ENCODE measurements at regions not wholly inside any gene's neighbourhood (a gene's known extent, or its start where the extent isn't known, plus 50 kb on each side); places are given as distances from the start of the nearest gene placed in this dataset.

DNA sequence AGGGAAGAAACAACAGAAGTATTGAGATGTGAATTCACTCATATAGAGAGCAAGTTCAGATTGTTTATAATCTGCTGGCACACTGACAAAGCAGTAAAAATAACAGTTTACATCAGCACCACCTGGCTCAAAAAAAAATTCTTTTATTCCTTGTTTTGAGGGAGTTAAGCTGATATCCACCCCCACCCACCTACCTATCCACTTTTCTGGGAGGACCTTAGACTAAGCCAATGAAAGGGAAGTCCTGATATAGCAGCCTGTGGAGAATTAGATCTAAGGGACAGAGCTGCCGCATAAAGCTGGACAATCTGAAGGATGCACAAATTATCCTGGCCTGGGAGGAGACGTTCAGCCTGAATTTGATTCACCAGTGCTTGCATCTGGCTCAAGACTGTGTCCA lies 264.5 kb downstream of the RCHY1 start:
- Histone ChIP-seq H3K27me3 (ENCODE audit: control insufficient read depth, insufficient read depth, low read length) (no peaks in the 10 kb centered on the region), H3K36me3 (ENCODE audit: control insufficient read depth, insufficient read depth, low read length) (no peaks in the 10 kb centered on the region), H3K4me3 (ENCODE audit: low read depth, low read length) (no peak overlapping the region), H3K9me3 (ENCODE audit: control insufficient read depth in 2 of 2, low read length in 2 of 2) (no peaks in the 10 kb centered on the region), H3K27ac (ENCODE audit: insufficient read depth, low read length, poor library complexity, severe bottlenecking) (no peak overlapping the region), H3K4me1 (ENCODE audit: control insufficient read depth, insufficient read depth, low read length, poor library complexity, severe bottlenecking) (no peaks in the 10 kb centered on the region)
- H3K27me3 Mint-ChIP-seq = no peaks in the 10 kb centered on the region
- no peaks in the 10 kb centered on the region for H3K9me3 Mint-ChIP-seq
- DNase-seq = no peak
- H3K36me3 Mint-ChIP-seq = no peaks in the 10 kb centered on the region
- no peak for ATAC-seq (ENCODE audit: low read depth in 2 of 2)
- no peak overlapping the region for H3K27ac Mint-ChIP-seq
- no peaks in the 10 kb centered on the region for H3K4me1 Mint-ChIP-seq
- H3K4me3 Mint-ChIP-seq = no peak overlapping the region

DNA sequence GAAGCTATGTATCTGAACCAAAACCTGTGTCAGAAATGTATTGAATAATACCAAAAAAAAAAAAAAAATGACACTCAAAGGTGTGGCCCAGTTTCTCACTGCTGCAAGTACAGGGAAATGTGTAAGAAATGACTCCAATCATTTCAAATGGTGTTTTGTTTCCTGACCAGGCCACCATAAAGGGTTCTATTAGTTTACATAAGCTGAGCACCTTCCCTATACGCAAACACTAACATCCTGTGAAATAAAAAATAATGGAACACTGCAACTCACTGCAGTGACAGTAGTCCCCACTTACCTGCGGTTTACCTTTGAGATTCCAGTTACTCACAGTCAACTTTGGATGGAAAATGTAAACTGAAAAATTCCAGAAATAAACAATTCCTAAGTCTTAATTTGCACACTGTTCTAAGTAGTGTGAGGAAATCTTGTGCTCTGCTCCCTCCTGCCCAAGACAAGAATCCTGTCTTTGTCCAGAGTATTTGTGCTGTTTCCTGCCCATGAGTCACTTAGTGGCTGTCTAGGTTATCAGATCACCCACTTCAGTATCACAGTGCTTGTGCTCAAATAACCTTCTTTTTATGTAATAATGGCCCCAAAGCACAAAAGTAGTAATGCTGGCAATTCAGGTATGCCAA lies 265.3 kb downstream of the RCHY1 start:
- Histone ChIP-seq H3K27me3 (ENCODE audit: control insufficient read depth, insufficient read depth, low read length) (no peaks in the 10 kb centered on the region), H3K4me1 (ENCODE audit: control insufficient read depth, insufficient read depth, low read length, poor library complexity, severe bottlenecking) (no peaks in the 10 kb centered on the region), H3K4me3 (ENCODE audit: low read depth, low read length) (no peak overlapping the region), H3K9me3 (ENCODE audit: control insufficient read depth in 2 of 2, low read length in 2 of 2) (no peaks in the 10 kb centered on the region), H3K36me3 (ENCODE audit: control insufficient read depth, insufficient read depth, low read length) (no peaks in the 10 kb centered on the region), H3K27ac (ENCODE audit: insufficient read depth, low read length, poor library complexity, severe bottlenecking) (no peak overlapping the region)
- DNase-seq = no peak
- no peaks in the 10 kb centered on the region for H3K27me3 Mint-ChIP-seq
- no peaks in the 10 kb centered on the region for H3K4me1 Mint-ChIP-seq
- ATAC-seq (ENCODE audit: low read depth in 2 of 2) = no peak
- no peaks in the 10 kb centered on the region for H3K36me3 Mint-ChIP-seq
- H3K9me3 Mint-ChIP-seq = no peaks in the 10 kb centered on the region
- no peak overlapping the region for H3K27ac Mint-ChIP-seq
- no peak overlapping the region for H3K4me3 Mint-ChIP-seq

DNA sequence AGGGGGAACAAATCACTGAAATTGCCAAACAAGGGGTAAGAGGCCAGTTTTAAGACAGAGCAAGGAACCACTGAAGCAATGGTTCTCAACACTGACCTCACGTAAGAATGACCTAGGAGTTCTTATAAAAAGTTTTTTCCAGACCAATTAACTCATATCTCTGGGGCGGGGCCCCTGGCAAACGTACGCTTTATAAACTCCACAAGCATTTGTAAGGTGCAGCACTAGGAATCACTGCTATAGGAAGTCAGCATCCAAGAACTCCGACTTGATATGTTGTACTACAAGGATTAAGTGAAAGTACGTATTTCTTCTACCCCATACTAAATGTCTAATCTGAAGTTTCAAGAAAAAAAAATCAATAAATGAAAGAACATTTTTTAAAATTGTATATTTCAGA lies 269.9 kb downstream of the RCHY1 start:
- Histone ChIP-seq H3K4me3 (ENCODE audit: low read depth, low read length) (no peak overlapping the region), H3K4me1 (ENCODE audit: control insufficient read depth, insufficient read depth, low read length, poor library complexity, severe bottlenecking) (no peaks in the 10 kb centered on the region), H3K36me3 (ENCODE audit: control insufficient read depth, insufficient read depth, low read length) (no peaks in the 10 kb centered on the region), H3K27ac (ENCODE audit: insufficient read depth, low read length, poor library complexity, severe bottlenecking) (no peak overlapping the region), H3K9me3 (ENCODE audit: control insufficient read depth in 2 of 2, low read length in 2 of 2) (no peaks in the 10 kb centered on the region), H3K27me3 (ENCODE audit: control insufficient read depth, insufficient read depth, low read length) (no peaks in the 10 kb centered on the region)
- Mint-ChIP-seq H3K4me1 (no peaks in the 10 kb centered on the region), H3K4me3 (no peak overlapping the region), H3K27ac (no peak overlapping the region), H3K27me3 (no peaks in the 10 kb centered on the region), H3K9me3 (peaks cover 0 to 7% (median 0%) of the 10 kb centered on the region in 7 donors), H3K36me3 (no peaks in the 10 kb centered on the region)
- no peak for DNase-seq
- no peak for ATAC-seq (ENCODE audit: low read depth in 2 of 2)

DNA sequence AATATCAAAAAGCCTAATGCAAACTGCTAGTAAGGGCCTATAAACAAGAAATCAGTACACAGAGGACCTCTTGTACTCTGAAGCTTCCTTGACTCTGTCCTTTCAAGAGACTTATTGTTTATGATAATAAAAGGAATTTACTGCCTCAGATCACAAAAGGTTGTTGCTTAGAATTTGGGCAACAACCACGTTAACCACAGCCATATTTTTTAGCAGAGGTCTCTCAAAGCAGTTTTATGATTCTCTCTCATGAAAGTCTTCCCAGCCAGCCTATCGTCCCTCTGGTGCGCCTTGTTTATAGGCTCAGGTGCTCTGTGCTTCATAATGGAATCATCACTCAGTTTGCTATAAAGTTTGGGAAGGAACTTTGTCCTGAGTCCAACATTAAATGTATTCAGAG lies 270.6 kb downstream of the RCHY1 start:
- Mint-ChIP-seq H3K9me3 (peaks cover 0 to 15% (median 0%) of the 10 kb centered on the region in 7 donors), H3K4me1 (no peaks in the 10 kb centered on the region), H3K4me3 (no peak overlapping the region), H3K36me3 (no peaks in the 10 kb centered on the region), H3K27me3 (no peaks in the 10 kb centered on the region), H3K27ac (no peak overlapping the region)
- Histone ChIP-seq H3K36me3 (ENCODE audit: control insufficient read depth, insufficient read depth, low read length) (no peaks in the 10 kb centered on the region), H3K4me1 (ENCODE audit: control insufficient read depth, insufficient read depth, low read length, poor library complexity, severe bottlenecking) (no peaks in the 10 kb centered on the region), H3K27ac (ENCODE audit: insufficient read depth, low read length, poor library complexity, severe bottlenecking) (no peak overlapping the region), H3K4me3 (ENCODE audit: low read depth, low read length) (no peak overlapping the region), H3K27me3 (ENCODE audit: control insufficient read depth, insufficient read depth, low read length) (no peaks in the 10 kb centered on the region), H3K9me3 (ENCODE audit: control insufficient read depth in 2 of 2, low read length in 2 of 2) (no peaks in the 10 kb centered on the region)
- ATAC-seq (ENCODE audit: low read depth in 2 of 2) (no peak), DNase-seq (no peak)

DNA sequence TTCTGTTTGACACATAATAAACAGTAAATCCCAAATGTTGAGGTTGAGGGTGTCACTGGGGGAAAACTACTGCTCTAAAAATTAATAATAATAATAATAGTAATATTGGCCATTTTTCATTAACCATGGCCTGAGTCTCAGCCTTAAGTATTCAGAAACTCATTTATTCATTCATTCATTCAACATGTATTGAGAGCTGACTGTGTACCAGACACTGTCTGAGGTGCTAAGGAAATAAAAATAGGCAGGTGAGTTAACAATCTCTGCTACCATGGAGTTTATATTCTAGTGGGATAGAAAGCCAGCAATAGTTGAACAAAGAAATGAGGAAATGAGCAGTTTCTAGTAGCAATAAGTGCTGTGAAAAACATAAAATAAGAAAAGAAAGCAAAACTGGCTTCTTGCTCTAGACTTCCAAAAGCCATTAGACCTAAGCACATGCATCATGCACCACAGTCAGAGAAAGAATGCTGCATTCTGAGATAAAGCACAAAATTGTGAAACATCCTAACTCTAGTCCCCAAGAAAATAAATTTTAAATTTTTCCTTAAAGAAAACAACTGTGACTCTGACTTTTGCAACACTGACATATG lies 278.7 kb downstream of the RCHY1 start:
- no peaks in the 10 kb centered on the region for H3K36me3 ChIP-seq (ENCODE audit: control insufficient read depth, insufficient read depth, low read length)
- H3K27me3 ChIP-seq (ENCODE audit: control insufficient read depth, insufficient read depth, low read length) = no peaks in the 10 kb centered on the region
- H3K9me3 Mint-ChIP-seq = peaks cover 0 to 9% (median 2%) of the 10 kb centered on the region in 7 donors
- H3K27ac Mint-ChIP-seq = no peak overlapping the region
- no peaks in the 10 kb centered on the region for H3K36me3 Mint-ChIP-seq
- H3K4me1 ChIP-seq (ENCODE audit: control insufficient read depth, insufficient read depth, low read length, poor library complexity, severe bottlenecking) = no peaks in the 10 kb centered on the region
- no peak overlapping the region for H3K4me3 ChIP-seq (ENCODE audit: low read depth, low read length)
- H3K4me1 Mint-ChIP-seq = no peaks in the 10 kb centered on the region
- H3K9me3 ChIP-seq (ENCODE audit: control insufficient read depth in 2 of 2, low read length in 2 of 2) = no peaks in the 10 kb centered on the region
- H3K27ac ChIP-seq (ENCODE audit: insufficient read depth, low read length, poor library complexity, severe bottlenecking) = no peak overlapping the region
- ATAC-seq (ENCODE audit: low read depth in 2 of 2) (no peak), DNase-seq (no peak)
- H3K4me3 Mint-ChIP-seq = no peak overlapping the region
- no peaks in the 10 kb centered on the region for H3K27me3 Mint-ChIP-seq

DNA sequence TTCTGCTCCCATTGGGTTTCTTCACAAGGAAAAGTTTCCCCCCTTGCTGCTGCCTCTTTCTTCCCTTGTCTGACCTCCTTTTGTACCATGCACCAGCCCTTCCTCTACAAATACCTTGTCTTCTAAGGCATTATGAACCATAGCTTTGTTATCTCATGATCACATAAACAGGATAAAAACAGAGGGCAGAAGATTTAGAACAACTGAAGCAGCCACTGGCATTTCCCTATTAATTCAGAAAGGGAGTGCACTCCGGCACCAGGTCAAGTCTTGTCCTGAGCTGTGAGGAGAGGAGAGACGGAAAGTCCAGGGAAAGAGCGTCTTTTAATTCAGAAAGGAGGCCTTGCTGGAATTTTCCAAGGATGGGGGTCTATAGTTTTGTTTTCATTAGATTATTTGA lies 281.7 kb downstream of the RCHY1 start:
- H3K9me3 ChIP-seq (ENCODE audit: control insufficient read depth in 2 of 2, low read length in 2 of 2) = no peaks in the 10 kb centered on the region
- Mint-ChIP-seq H3K27ac (no peak overlapping the region), H3K9me3 (peaks cover 0 to 9% (median 0%) of the 10 kb centered on the region in 7 donors), H3K4me1 (no peaks in the 10 kb centered on the region), H3K27me3 (no peaks in the 10 kb centered on the region), H3K36me3 (no peaks in the 10 kb centered on the region), H3K4me3 (no peak overlapping the region)
- no peaks in the 10 kb centered on the region for H3K27me3 ChIP-seq (ENCODE audit: control insufficient read depth, insufficient read depth, low read length)
- no peak overlapping the region for H3K4me3 ChIP-seq (ENCODE audit: low read depth, low read length)
- no peak for ATAC-seq (ENCODE audit: low read depth in 2 of 2)
- no peaks in the 10 kb centered on the region for H3K4me1 ChIP-seq (ENCODE audit: control insufficient read depth, insufficient read depth, low read length, poor library complexity, severe bottlenecking)
- DNase-seq = no peak
- no peak overlapping the region for H3K27ac ChIP-seq (ENCODE audit: insufficient read depth, low read length, poor library complexity, severe bottlenecking)
- H3K36me3 ChIP-seq (ENCODE audit: control insufficient read depth, insufficient read depth, low read length) = no peaks in the 10 kb centered on the region

DNA sequence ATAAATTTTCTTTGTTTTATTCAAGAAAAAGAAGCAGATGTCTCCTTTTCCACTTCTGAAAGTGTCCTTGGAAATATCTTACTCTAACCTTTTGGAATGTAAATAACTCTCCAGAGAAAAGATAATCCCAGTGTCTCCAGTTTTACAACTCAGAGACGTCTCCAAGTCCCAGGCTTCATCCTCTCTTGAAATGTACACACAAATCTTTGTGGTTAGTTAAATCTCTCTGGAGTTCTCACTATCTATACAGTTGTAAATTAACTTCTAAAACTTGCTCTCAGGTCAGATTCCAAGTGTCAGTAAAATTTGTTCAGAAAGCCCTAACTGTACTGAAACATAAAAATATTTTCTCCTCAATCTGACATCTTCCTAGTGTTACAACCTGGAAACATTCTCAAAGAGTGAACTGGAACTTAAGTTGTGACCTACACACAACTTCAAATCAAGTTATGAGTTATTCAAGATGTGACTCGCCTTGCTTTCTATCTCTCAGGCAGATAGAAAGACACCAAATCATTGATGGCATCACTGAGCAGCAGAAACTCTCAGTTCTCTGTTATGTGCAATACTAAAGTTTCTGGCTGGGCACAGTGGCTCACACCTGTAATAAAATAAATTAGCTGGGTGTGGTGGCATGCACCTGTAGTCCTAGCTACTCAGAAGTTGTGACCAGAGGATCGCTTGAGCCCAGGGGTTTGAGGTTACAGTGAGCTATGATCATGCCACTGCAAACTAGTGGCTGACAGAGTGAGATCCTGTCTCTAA lies 284.2 kb downstream of the RCHY1 start:
- Histone ChIP-seq H3K4me3 (ENCODE audit: low read depth, low read length) (no peak overlapping the region), H3K36me3 (ENCODE audit: control insufficient read depth, insufficient read depth, low read length) (no peaks in the 10 kb centered on the region), H3K27me3 (ENCODE audit: control insufficient read depth, insufficient read depth, low read length) (no peaks in the 10 kb centered on the region), H3K27ac (ENCODE audit: insufficient read depth, low read length, poor library complexity, severe bottlenecking) (no peak overlapping the region), H3K9me3 (ENCODE audit: control insufficient read depth in 2 of 2, low read length in 2 of 2) (no peaks in the 10 kb centered on the region), H3K4me1 (ENCODE audit: control insufficient read depth, insufficient read depth, low read length, poor library complexity, severe bottlenecking) (no peaks in the 10 kb centered on the region)
- Mint-ChIP-seq H3K36me3 (no peaks in the 10 kb centered on the region), H3K4me1 (no peaks in the 10 kb centered on the region), H3K27me3 (no peaks in the 10 kb centered on the region), H3K27ac (no peak overlapping the region), H3K4me3 (no peak overlapping the region), H3K9me3 (peaks cover 0 to 9% (median 4%) of the 10 kb centered on the region in 7 donors)
- no peak for DNase-seq
- ATAC-seq (ENCODE audit: low read depth in 2 of 2) = no peak

DNA sequence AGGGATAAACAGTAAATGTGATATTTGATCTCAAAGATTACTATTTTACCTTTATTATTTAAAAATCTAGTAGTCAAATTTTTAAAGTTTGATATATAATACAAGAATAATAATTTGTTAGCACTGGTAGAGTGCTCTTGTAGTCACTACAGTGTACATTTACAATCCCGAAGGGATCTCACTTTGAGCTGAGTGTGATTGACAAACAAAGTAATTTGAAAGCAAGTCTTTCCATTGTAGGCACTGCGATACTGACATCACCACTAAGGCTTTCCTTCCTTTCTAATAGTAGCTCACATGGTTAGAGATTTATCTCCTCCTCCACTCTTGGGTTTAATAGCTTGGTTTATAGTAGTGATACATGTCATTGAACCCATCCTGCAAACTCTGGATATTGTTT lies 280.6 kb downstream of the PARM1 start:
- Histone ChIP-seq H3K4me1 (ENCODE audit: control insufficient read depth, insufficient read depth, low read length, poor library complexity, severe bottlenecking) (no peaks in the 10 kb centered on the region), H3K36me3 (ENCODE audit: control insufficient read depth, insufficient read depth, low read length) (no peaks in the 10 kb centered on the region), H3K9me3 (ENCODE audit: control insufficient read depth in 2 of 2, low read length in 2 of 2) (no peaks in the 10 kb centered on the region), H3K27me3 (ENCODE audit: control insufficient read depth, insufficient read depth, low read length) (no peaks in the 10 kb centered on the region), H3K4me3 (ENCODE audit: low read depth, low read length) (no peak overlapping the region), H3K27ac (ENCODE audit: insufficient read depth, low read length, poor library complexity, severe bottlenecking) (no peak overlapping the region)
- Mint-ChIP-seq H3K9me3 (peaks cover 0 to 17% (median 5%) of the 10 kb centered on the region in 7 donors), H3K27me3 (no peaks in the 10 kb centered on the region), H3K4me3 (no peak overlapping the region), H3K27ac (no peak overlapping the region), H3K36me3 (no peaks in the 10 kb centered on the region), H3K4me1 (no peaks in the 10 kb centered on the region)
- DNase-seq (no peak), ATAC-seq (ENCODE audit: low read depth in 2 of 2) (no peak)

Data from CD4-positive, CD25-positive, alpha-beta regulatory T cell (primary cell).